ENCODE measurements at regions not wholly inside any gene's neighbourhood (a gene's known extent, or its start where the extent isn't known, plus 50 kb on each side); places are given as distances from the start of the nearest gene placed in this dataset.

- DNase-seq (ENCODE audit: low spot score): no peak
Observed at GRCh38 chr16:66171578-66171977, 194.9 kb upstream of the CDH5 start.

- DNase-seq (ENCODE audit: low spot score): no peak
Observed at GRCh38 chr16:66170989-66171388, 195.5 kb upstream of the CDH5 start.

- no peak for DNase-seq (ENCODE audit: low spot score)
Observed at GRCh38 chr16:66169817-66170216, 196.7 kb upstream of the CDH5 start.

GRCh38 chr16:66168777-66169176 lies 197.7 kb upstream of the CDH5 start:
- DNase-seq (ENCODE audit: low spot score): no peak

GRCh38 chr16:66167564-66168291 lies 198.8 kb upstream of the CDH5 start:
- DNase-seq (ENCODE audit: low spot score): no peak

- DNase-seq (ENCODE audit: low spot score): no peak
Observed at GRCh38 chr16:66166490-66166889, 200.0 kb upstream of the CDH5 start.

DNA sequence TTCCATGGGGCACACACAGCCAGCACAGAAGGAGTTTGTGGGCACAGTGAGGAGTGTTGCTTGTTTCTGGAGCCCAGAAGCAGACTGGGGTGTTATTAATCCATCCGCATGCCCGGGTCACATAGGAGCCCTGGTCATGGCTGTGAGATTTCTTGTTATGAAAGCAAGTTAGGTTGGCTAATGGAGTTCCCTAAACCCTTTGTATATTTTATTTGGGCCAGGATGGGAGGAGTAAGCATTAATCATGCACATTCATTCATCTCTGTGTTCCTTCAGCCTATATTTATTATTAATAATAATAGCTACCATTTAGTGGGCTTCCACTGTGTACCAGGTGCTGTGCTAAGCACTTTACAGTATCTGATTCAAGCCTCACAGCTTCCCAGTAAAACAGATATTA lies 200.6 kb upstream of the CDH5 start:
- DNase-seq (ENCODE audit: low spot score): no peak

GRCh38 chr16:66164581-66165247 lies 201.8 kb upstream of the CDH5 start:
- DNase-seq (ENCODE audit: low spot score): no peak

- no peak for DNase-seq (ENCODE audit: low spot score)
Observed at GRCh38 chr16:66162821-66163220, 203.7 kb upstream of the CDH5 start.

- DNase-seq (ENCODE audit: low spot score): no peak
Observed at GRCh38 chr16:66161942-66162341, 204.5 kb upstream of the CDH5 start.

GRCh38 chr16:66161269-66161668 lies 205.2 kb upstream of the CDH5 start:
- DNase-seq (ENCODE audit: low spot score): no peak

DNA sequence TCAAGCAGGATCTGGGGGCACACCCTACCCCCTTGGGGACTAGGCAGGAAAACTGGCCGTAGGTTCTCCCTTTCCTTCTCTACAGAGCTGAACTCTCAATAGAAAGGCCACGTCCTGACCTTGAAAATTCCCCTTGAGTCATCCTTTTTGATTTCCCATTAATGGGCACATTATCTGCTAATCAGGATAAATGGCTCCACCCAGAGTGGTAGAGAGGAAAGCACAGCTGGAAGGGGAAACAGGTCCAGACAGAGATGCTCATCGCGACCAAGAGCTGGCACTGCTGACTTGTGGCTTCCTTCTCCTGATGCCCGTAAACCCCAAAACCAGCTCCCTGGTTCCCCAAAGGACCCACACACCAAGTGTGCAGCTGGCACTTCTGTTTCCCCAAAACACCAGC lies 206.5 kb upstream of the CDH5 start:
- no peak for DNase-seq (ENCODE audit: low spot score)

DNA sequence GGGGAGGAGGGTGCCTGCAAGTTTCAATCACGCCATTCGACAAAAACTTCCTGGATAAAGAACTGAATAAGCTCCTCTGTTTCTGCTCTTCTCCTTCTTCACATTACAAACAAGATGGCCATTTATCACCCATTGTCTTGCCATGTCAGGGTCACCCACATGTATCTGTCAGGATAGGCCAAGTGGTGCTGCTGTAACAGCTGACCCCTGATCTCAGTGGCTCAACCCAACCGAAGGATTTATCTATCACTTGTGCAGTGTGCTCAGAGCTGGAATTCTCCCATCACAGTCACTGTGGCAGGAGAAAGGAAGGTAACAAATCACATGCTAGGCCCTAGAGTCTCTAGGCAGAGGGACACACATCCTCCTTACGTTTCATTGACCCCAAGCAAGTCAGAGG lies 210.0 kb upstream of the CDH5 start:
- no peak for DNase-seq (ENCODE audit: low spot score)

DNA sequence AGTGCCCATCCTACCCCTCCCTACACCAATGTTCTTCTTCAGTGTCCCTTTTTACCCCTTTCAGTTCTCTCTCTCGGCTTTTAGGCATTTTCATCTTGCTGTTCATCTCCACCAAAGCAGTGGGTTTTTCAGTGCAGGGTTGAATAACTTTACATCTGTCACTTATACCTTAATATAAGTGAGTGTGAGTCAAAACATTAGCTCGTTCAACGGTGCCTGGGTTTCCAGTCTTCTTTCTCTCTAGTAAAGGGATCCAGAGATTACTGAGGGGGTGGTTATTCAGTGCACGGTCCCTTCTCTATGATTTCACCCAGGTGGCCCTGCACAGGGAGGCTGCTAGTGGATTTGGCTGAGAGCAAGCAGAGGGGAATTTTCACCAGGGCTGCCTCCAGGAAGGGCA lies 210.6 kb upstream of the CDH5 start:
- DNase-seq (ENCODE audit: low spot score): no peak

DNA sequence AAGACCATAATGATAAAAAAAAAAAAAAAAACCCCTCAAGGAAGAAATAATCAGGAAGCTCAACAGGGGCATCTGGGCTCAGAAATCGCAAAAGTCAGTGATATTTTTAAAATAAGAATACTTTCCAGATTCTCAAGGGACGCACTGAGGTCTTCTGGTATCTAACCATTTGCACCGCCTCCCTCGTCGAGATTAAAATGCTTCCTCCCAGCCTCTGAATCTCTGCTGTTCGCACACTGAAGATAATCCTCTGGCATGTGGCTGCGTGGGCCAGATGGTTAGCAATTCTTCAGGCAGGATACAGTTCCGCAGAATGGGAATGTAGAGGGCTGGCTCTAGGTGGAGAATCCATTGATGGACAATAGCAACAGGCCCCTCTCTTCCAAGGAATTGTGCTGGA lies 211.7 kb upstream of the CDH5 start:
- no peak for DNase-seq (ENCODE audit: low spot score)

DNA sequence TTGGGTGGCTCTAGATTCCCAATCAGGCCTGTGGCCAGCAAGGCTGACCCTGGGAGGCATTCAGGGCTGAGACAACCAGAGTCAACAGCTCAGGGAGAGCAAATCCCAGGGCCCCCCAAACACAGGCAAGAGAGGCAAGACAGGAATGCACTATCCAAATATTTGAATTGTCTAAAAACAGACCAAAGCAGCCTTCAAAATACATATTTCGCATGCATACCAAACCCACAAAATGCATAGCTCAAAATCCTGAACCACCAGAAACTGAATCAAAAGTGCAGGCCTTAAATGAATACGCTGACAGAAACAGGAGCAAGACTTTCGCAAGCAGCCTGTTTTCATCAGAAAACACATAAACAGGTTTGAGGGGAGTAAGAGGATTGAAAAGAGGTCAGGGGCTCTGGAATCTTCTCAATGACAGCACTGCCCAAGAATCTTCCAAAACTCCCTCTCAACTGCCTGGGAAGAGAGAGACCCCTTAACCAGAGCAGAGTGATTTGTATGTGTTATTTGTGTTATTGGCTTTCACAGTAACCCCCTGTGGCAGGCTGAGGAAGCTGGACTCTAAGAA lies 213.6 kb upstream of the CDH5 start:
- no peak for DNase-seq (ENCODE audit: low spot score)

GRCh38 chr16:66152181-66152580 lies 214.3 kb upstream of the CDH5 start:
- no peak for DNase-seq (ENCODE audit: low spot score)

GRCh38 chr16:66150698-66151482 lies 215.6 kb upstream of the CDH5 start:
- DNase-seq (ENCODE audit: low spot score): no peak

GRCh38 chr16:66147291-66147690 lies 219.2 kb upstream of the CDH5 start:
- DNase-seq (ENCODE audit: low spot score): no peak

- no peak for DNase-seq (ENCODE audit: low spot score)
Observed at GRCh38 chr16:66146798-66147197, 219.7 kb upstream of the CDH5 start.

DNA sequence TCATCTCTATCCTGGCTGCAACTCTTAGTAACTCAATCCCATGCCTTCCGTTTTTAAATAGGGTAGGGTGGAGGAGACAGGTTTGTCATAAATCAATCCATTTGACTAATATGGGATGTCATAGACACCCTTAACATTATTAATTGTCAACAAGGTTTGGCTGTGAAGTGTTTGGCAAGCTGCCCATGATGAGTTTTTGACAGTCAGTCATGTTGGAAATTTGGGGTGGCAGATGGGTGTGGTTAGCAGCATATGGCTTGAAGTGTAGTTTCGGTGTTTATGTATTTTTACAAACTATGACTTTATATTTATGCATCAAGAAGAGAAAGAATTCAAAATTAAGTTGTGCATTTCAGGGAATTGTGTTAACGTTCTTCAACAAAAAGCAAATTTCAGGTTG lies 221.8 kb upstream of the CDH5 start:
- DNase-seq (ENCODE audit: low spot score): no peak

DNA sequence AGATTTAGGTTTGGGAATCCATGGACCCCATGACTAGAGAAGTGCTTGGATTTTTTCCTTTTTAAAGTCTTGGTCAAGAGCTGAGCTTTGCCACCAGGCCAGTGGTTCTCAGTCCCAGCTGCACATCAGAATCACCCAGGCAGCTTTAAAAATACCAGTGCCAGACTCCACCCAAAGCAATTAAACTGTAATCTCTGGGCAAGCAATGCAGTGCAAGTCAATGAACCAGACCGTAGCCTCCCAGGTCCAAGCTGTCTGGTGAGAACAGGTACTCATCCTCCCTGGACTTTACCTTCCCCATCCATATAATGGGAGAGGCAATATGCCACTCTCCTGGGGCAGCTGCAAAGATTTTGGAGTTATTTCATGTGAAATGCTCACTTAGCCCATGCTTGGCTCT lies 223.1 kb upstream of the CDH5 start:
- DNase-seq (ENCODE audit: low spot score): no peak

DNA sequence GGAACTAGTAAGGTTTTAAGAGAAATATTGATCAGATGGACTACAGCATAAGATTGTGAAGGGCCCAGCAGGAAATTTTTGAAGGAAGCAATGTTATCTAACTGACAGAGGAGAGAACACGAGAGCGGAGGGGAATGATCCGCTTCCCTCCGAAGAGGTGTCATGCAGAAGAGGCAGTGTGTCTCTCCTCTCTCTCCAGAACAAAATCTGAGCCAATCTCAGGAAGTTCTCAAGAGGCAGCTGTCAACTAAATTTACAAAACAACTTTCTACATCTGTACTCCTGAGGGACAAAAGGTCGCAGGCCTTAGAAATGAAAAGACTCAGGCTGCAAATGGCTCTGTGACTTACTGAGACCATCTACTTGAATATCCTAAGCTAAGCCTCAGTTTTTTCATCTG lies 224.6 kb upstream of the CDH5 start:
- DNase-seq (ENCODE audit: low spot score): no peak
